HuH-7 (cell line): ENCODE measurements at regions not wholly inside any gene's neighbourhood (a gene's known extent, or its start where the extent isn't known, plus 50 kb on each side); places are given as distances from the start of the nearest gene placed in this dataset.

Experiments used
- DNase-seq: peaks from one replicate; pipeline ENCODE4 v3.0.0; 2011; ENCODE audit warnings: low spot score

- DNase-seq = no peak
These were observed 175.7 kb upstream of the INHBA start for GRCh38 chr7:41878309-41879295.

- no peak for DNase-seq
These were observed 174.2 kb upstream of the INHBA start for GRCh38 chr7:41877118-41877517.

- no peak for DNase-seq
These were observed 172.6 kb upstream of the INHBA start for GRCh38 chr7:41875513-41875912.

GRCh38 chr7:41874201-41874785 lies 171.4 kb upstream of the INHBA start:
- no peak for DNase-seq

- DNase-seq = no peak
These were observed 170.9 kb upstream of the INHBA start for GRCh38 chr7:41873741-41874140.

- no peak for DNase-seq
These were observed 170.1 kb upstream of the INHBA start for GRCh38 chr7:41872966-41873365.

GRCh38 chr7:41870461-41871138 lies 167.7 kb upstream of the INHBA start:
- no peak for DNase-seq

GRCh38 chr7:41869997-41870396 lies 167.1 kb upstream of the INHBA start:
- no peak for DNase-seq

- no peak for DNase-seq
These were observed 166.7 kb upstream of the INHBA start for GRCh38 chr7:41869596-41869995.

GRCh38 chr7:41869091-41869490 lies 166.2 kb upstream of the INHBA start:
- DNase-seq = no peak

GRCh38 chr7:41867639-41868280 lies 164.9 kb upstream of the INHBA start:
- DNase-seq = no peak

- no peak for DNase-seq
These were observed 159.4 kb upstream of the INHBA start for GRCh38 chr7:41862261-41862660.

GRCh38 chr7:41861642-41862041 lies 158.8 kb upstream of the INHBA start:
- no peak for DNase-seq

GRCh38 chr7:41858201-41858600 lies 155.3 kb upstream of the INHBA start:
- DNase-seq = no peak

- no peak for DNase-seq
These were observed 152.9 kb upstream of the INHBA start for GRCh38 chr7:41855798-41856197.

GRCh38 chr7:41847606-41848005 lies 144.7 kb upstream of the INHBA start:
- DNase-seq = no peak

- no peak for DNase-seq
These were observed 144.3 kb upstream of the INHBA start for GRCh38 chr7:41847151-41847550.

- DNase-seq = no peak
These were observed 140.1 kb upstream of the INHBA start for GRCh38 chr7:41842956-41843355.

GRCh38 chr7:41837916-41838315 lies 135.0 kb upstream of the INHBA start:
- no peak for DNase-seq

- no peak for DNase-seq
These were observed 133.2 kb upstream of the INHBA start for GRCh38 chr7:41835976-41836530.

- no peak for DNase-seq
These were observed 132.2 kb upstream of the INHBA start for GRCh38 chr7:41834805-41835694.
